ENCODE measurements at regions not wholly inside any gene's neighbourhood (a gene's known extent, or its start where the extent isn't known, plus 50 kb on each side); places are given as distances from the start of the nearest gene placed in this dataset.
"Not testable (repeated sequence)": the region's sequence is repeated elsewhere in the genome, so short reads cannot be mapped to it uniquely, and the experiment has no call there.

GRCh38 chr1:242811092-242811840, 286.8 kb upstream of the PLD5 start:
- DNase-seq (no peak), ATAC-seq (ENCODE audit: low read depth in 2 of 2) (no peak)
- Histone ChIP-seq H3K36me3 (ENCODE audit: control insufficient read depth, insufficient read depth, low read length) (no peaks in the 10 kb centered on the region), H3K27ac (ENCODE audit: insufficient read depth, low read length, poor library complexity, severe bottlenecking) (no peak overlapping the region), H3K4me1 (ENCODE audit: control insufficient read depth, insufficient read depth, low read length, poor library complexity, severe bottlenecking) (no peaks in the 10 kb centered on the region), H3K9me3 (ENCODE audit: control insufficient read depth in 2 of 2, low read length in 2 of 2) (no peaks in the 10 kb centered on the region), H3K27me3 (ENCODE audit: control insufficient read depth, insufficient read depth, low read length) (no peaks in the 10 kb centered on the region), H3K4me3 (ENCODE audit: low read depth, low read length) (no peak overlapping the region)
- Mint-ChIP-seq H3K4me3 (no peak overlapping the region), H3K27me3 (no peaks in the 10 kb centered on the region), H3K4me1 (no peaks in the 10 kb centered on the region), H3K27ac (no peak overlapping the region), H3K9me3 (peaks cover 0 to 6% (median 0%) of the 10 kb centered on the region in 7 donors), H3K36me3 (no peaks in the 10 kb centered on the region)

- ATAC-seq (ENCODE audit: low read depth in 2 of 2): no peak
- Histone ChIP-seq H3K4me3 (ENCODE audit: low read depth, low read length) (no peak overlapping the region), H3K9me3 (ENCODE audit: control insufficient read depth in 2 of 2, low read length in 2 of 2) (no peaks in the 10 kb centered on the region), H3K4me1 (ENCODE audit: control insufficient read depth, insufficient read depth, low read length, poor library complexity, severe bottlenecking) (no peaks in the 10 kb centered on the region), H3K36me3 (ENCODE audit: control insufficient read depth, insufficient read depth, low read length) (no peaks in the 10 kb centered on the region), H3K27me3 (ENCODE audit: control insufficient read depth, insufficient read depth, low read length) (no peaks in the 10 kb centered on the region), H3K27ac (ENCODE audit: insufficient read depth, low read length, poor library complexity, severe bottlenecking) (no peak overlapping the region)
- H3K27ac Mint-ChIP-seq: no peak overlapping the region
- H3K4me1 Mint-ChIP-seq: no peaks in the 10 kb centered on the region
- no peak overlapping the region for H3K4me3 Mint-ChIP-seq
- no peak for DNase-seq
- peaks cover 0 to 3% (median 0%) of the 10 kb centered on the region in 7 donors for H3K9me3 Mint-ChIP-seq
- H3K27me3 Mint-ChIP-seq: no peaks in the 10 kb centered on the region
- no peaks in the 10 kb centered on the region for H3K36me3 Mint-ChIP-seq
These were observed 281.8 kb upstream of the PLD5 start for GRCh38 chr1:242806324-242806723.

- not testable (repeated sequence) for H3K4me1 ChIP-seq (ENCODE audit: control insufficient read depth, insufficient read depth, low read length, poor library complexity, severe bottlenecking); H3K9me3 ChIP-seq (ENCODE audit: control insufficient read depth in 2 of 2, low read length in 2 of 2); H3K36me3 ChIP-seq (ENCODE audit: control insufficient read depth, insufficient read depth, low read length); H3K4me1 Mint-ChIP-seq; H3K27ac Mint-ChIP-seq; H3K4me3 ChIP-seq (ENCODE audit: low read depth, low read length); H3K27me3 ChIP-seq (ENCODE audit: control insufficient read depth, insufficient read depth, low read length); DNase-seq; ATAC-seq (ENCODE audit: low read depth in 2 of 2); H3K27ac ChIP-seq (ENCODE audit: insufficient read depth, low read length, poor library complexity, severe bottlenecking); H3K4me3 Mint-ChIP-seq; H3K36me3 Mint-ChIP-seq; H3K27me3 Mint-ChIP-seq; H3K9me3 Mint-ChIP-seq
These were observed 280.9 kb upstream of the PLD5 start for GRCh38 chr1:242805360-242805759.

- no peaks in the 10 kb centered on the region for H3K27me3 Mint-ChIP-seq
- no peak overlapping the region for H3K27ac ChIP-seq (ENCODE audit: insufficient read depth, low read length, poor library complexity, severe bottlenecking)
- H3K4me1 Mint-ChIP-seq: no peaks in the 10 kb centered on the region
- H3K9me3 Mint-ChIP-seq: peaks cover 0 to 3% (median 0%) of the 10 kb centered on the region in 7 donors
- H3K9me3 ChIP-seq (ENCODE audit: control insufficient read depth in 2 of 2, low read length in 2 of 2): no peaks in the 10 kb centered on the region
- ATAC-seq (ENCODE audit: low read depth in 2 of 2) (no peak), DNase-seq (no peak)
- no peaks in the 10 kb centered on the region for H3K27me3 ChIP-seq (ENCODE audit: control insufficient read depth, insufficient read depth, low read length)
- H3K4me1 ChIP-seq (ENCODE audit: control insufficient read depth, insufficient read depth, low read length, poor library complexity, severe bottlenecking): no peaks in the 10 kb centered on the region
- no peak overlapping the region for H3K4me3 ChIP-seq (ENCODE audit: low read depth, low read length)
- H3K4me3 Mint-ChIP-seq: no peak overlapping the region
- no peaks in the 10 kb centered on the region for H3K36me3 ChIP-seq (ENCODE audit: control insufficient read depth, insufficient read depth, low read length)
- H3K27ac Mint-ChIP-seq: no peak overlapping the region
- H3K36me3 Mint-ChIP-seq: no peaks in the 10 kb centered on the region
These were observed 278.5 kb upstream of the PLD5 start for GRCh38 chr1:242802973-242803372.

DNA sequence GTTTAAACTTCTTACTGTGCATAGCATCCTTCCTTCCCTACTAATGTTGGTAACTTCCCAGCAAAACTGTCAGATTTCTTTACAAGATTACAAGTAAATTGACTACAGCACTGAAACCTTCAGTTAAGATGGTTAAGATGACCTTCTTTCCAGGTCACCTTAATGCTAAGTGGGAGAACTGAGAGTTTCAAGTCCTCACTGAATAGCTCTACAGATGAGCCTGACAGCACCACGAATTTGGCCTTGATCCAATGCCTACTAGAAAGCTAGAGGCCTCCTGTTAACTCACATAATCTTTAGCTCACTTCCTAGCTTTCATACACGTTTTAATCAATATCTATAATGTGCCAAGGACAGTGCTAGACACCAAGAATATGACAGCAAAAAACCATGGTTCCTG, 276.0 kb upstream of the PLD5 start:
- Mint-ChIP-seq H3K4me1 (no peaks in the 10 kb centered on the region), H3K36me3 (no peaks in the 10 kb centered on the region), H3K27me3 (no peaks in the 10 kb centered on the region), H3K9me3 (peaks cover 0 to 3% (median 0%) of the 10 kb centered on the region in 7 donors), H3K4me3 (no peak overlapping the region), H3K27ac (no peak overlapping the region)
- Histone ChIP-seq H3K27me3 (ENCODE audit: control insufficient read depth, insufficient read depth, low read length) (no peaks in the 10 kb centered on the region), H3K4me3 (ENCODE audit: low read depth, low read length) (no peak overlapping the region), H3K27ac (ENCODE audit: insufficient read depth, low read length, poor library complexity, severe bottlenecking) (no peak overlapping the region), H3K9me3 (ENCODE audit: control insufficient read depth in 2 of 2, low read length in 2 of 2) (no peaks in the 10 kb centered on the region), H3K4me1 (ENCODE audit: control insufficient read depth, insufficient read depth, low read length, poor library complexity, severe bottlenecking) (no peaks in the 10 kb centered on the region), H3K36me3 (ENCODE audit: control insufficient read depth, insufficient read depth, low read length) (no peaks in the 10 kb centered on the region)
- ATAC-seq (ENCODE audit: low read depth in 2 of 2) (no peak), DNase-seq (no peak)

DNA sequence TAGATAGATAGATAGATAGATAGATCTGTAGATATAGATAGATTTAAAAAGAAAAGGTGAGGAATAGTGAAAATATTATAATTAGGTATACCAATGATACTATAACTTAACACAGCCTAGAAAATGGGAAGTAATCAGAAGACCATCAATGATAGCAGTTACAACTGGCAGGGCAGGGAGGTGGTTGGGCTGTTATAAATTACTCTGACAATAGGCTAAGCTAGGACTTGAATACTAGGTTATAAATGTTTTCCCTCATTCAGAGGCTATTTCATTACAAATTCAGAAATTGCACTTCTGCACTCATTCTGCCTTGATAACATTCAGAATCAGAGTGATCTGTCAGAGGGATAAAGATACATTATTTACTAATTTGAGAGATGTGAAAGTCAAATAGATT, 273.4 kb upstream of the PLD5 start:
- Histone ChIP-seq H3K27me3 (ENCODE audit: control insufficient read depth, insufficient read depth, low read length) (no peaks in the 10 kb centered on the region), H3K27ac (ENCODE audit: insufficient read depth, low read length, poor library complexity, severe bottlenecking) (no peak overlapping the region), H3K4me3 (ENCODE audit: low read depth, low read length) (no peak overlapping the region), H3K4me1 (ENCODE audit: control insufficient read depth, insufficient read depth, low read length, poor library complexity, severe bottlenecking) (no peaks in the 10 kb centered on the region), H3K36me3 (ENCODE audit: control insufficient read depth, insufficient read depth, low read length) (no peaks in the 10 kb centered on the region), H3K9me3 (ENCODE audit: control insufficient read depth in 2 of 2, low read length in 2 of 2) (no peaks in the 10 kb centered on the region)
- Mint-ChIP-seq H3K4me3 (no peak overlapping the region), H3K27ac (no peak overlapping the region), H3K36me3 (no peaks in the 10 kb centered on the region), H3K9me3 (peaks cover 0 to 3% (median 0%) of the 10 kb centered on the region in 7 donors), H3K27me3 (no peaks in the 10 kb centered on the region), H3K4me1 (no peaks in the 10 kb centered on the region)
- no peak for DNase-seq
- no peak for ATAC-seq (ENCODE audit: low read depth in 2 of 2)

- no peak for DNase-seq
- H3K4me1 ChIP-seq (ENCODE audit: control insufficient read depth, insufficient read depth, low read length, poor library complexity, severe bottlenecking): no peaks in the 10 kb centered on the region
- H3K4me3 ChIP-seq (ENCODE audit: low read depth, low read length): no peak overlapping the region
- Mint-ChIP-seq H3K27ac (no peak overlapping the region), H3K4me3 (no peak overlapping the region), H3K27me3 (no peaks in the 10 kb centered on the region), H3K4me1 (no peaks in the 10 kb centered on the region), H3K9me3 (peaks cover 0 to 8% (median 2%) of the 10 kb centered on the region in 7 donors), H3K36me3 (no peaks in the 10 kb centered on the region)
- no peak overlapping the region for H3K27ac ChIP-seq (ENCODE audit: insufficient read depth, low read length, poor library complexity, severe bottlenecking)
- no peak for ATAC-seq (ENCODE audit: low read depth in 2 of 2)
- no peaks in the 10 kb centered on the region for H3K36me3 ChIP-seq (ENCODE audit: control insufficient read depth, insufficient read depth, low read length)
- no peaks in the 10 kb centered on the region for H3K9me3 ChIP-seq (ENCODE audit: control insufficient read depth in 2 of 2, low read length in 2 of 2)
- H3K27me3 ChIP-seq (ENCODE audit: control insufficient read depth, insufficient read depth, low read length): no peaks in the 10 kb centered on the region
These were observed 264.3 kb upstream of the PLD5 start for GRCh38 chr1:242788771-242789170.

GRCh38 chr1:242787968-242788367, 263.5 kb upstream of the PLD5 start:
- Mint-ChIP-seq H3K36me3 (no peaks in the 10 kb centered on the region), H3K9me3 (peaks cover 0 to 8% (median 2%) of the 10 kb centered on the region in 7 donors), H3K4me3 (no peak overlapping the region), H3K27ac (no peak overlapping the region), H3K4me1 (no peaks in the 10 kb centered on the region), H3K27me3 (no peaks in the 10 kb centered on the region)
- Histone ChIP-seq H3K27ac (ENCODE audit: insufficient read depth, low read length, poor library complexity, severe bottlenecking) (no peak overlapping the region), H3K9me3 (ENCODE audit: control insufficient read depth in 2 of 2, low read length in 2 of 2) (no peaks in the 10 kb centered on the region), H3K4me1 (ENCODE audit: control insufficient read depth, insufficient read depth, low read length, poor library complexity, severe bottlenecking) (no peaks in the 10 kb centered on the region), H3K4me3 (ENCODE audit: low read depth, low read length) (no peak overlapping the region), H3K36me3 (ENCODE audit: control insufficient read depth, insufficient read depth, low read length) (no peaks in the 10 kb centered on the region), H3K27me3 (ENCODE audit: control insufficient read depth, insufficient read depth, low read length) (no peaks in the 10 kb centered on the region)
- no peak for DNase-seq
- ATAC-seq (ENCODE audit: low read depth in 2 of 2): no peak

Measured in CD4-positive, CD25-positive, alpha-beta regulatory T cell (primary cell).